ENCODE measurements at regions not wholly inside any gene's neighbourhood (a gene's known extent, or its start where the extent isn't known, plus 50 kb on each side); places are given as distances from the start of the nearest gene placed in this dataset.

- TF ChIP-seq CTCF (IDR thresholded peaks at IDR 0.05), result no peak
- no peak for TF ChIP-seq POLR2AphosphoS5 (IDR thresholded peaks at IDR 0.05; ENCODE audit: low read depth, low read length)
- no peak for TF ChIP-seq SIN3A (IDR thresholded peaks at IDR 0.05; ENCODE audit: borderline replicate concordance, insufficient read depth, low read depth, low read length)
Observed at GRCh38 chr9:26132746-26133312, 454.6 kb upstream of the TUSC1 start.
